Gastrocnemius medialis (tissue), 4 donors: ENCODE measurements at regions not wholly inside any gene's neighbourhood (a gene's known extent, or its start where the extent isn't known, plus 50 kb on each side); places are given as distances from the start of the nearest gene placed in this dataset.

Experiments
- CTCF ChIP-seq, 5 experiments: fragments of 450-650 bp in 3 of 5; fragments of 200-600 bp in 2 of 5; sonication (generic) in 2 of 5; IDR thresholded peaks in 4 of 5; conservative IDR thresholded peaks in 1 of 5; 1 replicate in 4 of 5; 2 replicates in 1 of 5; pipeline ENCODE4 v1.5.1; 2016 to 2019; ENCODE audit warnings: antibody characterized with exemption in 5 of 5, mild to moderate bottlenecking in 3 of 5, moderate library complexity in 3 of 5
- POLR2A ChIP-seq, 2 donors: fragments of 450-650 bp; IDR thresholded peaks; one replicate each; pipeline ENCODE4 v1.6.1; 2017; ENCODE audit warnings: antibody characterized with exemption in 2 of 2, mild to moderate bottlenecking in 2 of 2, moderate library complexity in 2 of 2

- TF ChIP-seq CTCF (IDR thresholded peaks at IDR 0.05 in 4 of 5, conservative IDR thresholded peaks at IDR 0.05 in 1 of 5) (no peak), POLR2A (IDR thresholded peaks at IDR 0.05) (no peak)
These were observed 145.6 kb downstream of the DYRK2 start for GRCh38 chr12:67794161-67794560.
